ENCODE measurements at regions not wholly inside any gene's neighbourhood (a gene's known extent, or its start where the extent isn't known, plus 50 kb on each side); places are given as distances from the start of the nearest gene placed in this dataset.
"Not testable (repeated sequence)": the region's sequence is repeated elsewhere in the genome, so short reads cannot be mapped to it uniquely, and the experiment has no call there.

- no peak for DNase-seq (ENCODE audit: low spot score)
Measured at GRCh38 chr6:81624453-81624852, 128.0 kb downstream of the TENT5A start.

- DNase-seq (ENCODE audit: low spot score), result no peak
Measured at GRCh38 chr6:81623106-81623759, 129.2 kb downstream of the TENT5A start.

GRCh38 chr6:81621816-81622395 is 130.6 kb downstream of the TENT5A start:
- DNase-seq (ENCODE audit: low spot score), result no peak

- DNase-seq (ENCODE audit: low spot score), result peak; percentile 8
Measured at GRCh38 chr6:81614292-81614691, 138.2 kb downstream of the TENT5A start.

GRCh38 chr6:81613606-81614005 is 138.9 kb downstream of the TENT5A start:
- peak; percentile 27 for DNase-seq (ENCODE audit: low spot score)

- DNase-seq (ENCODE audit: low spot score), result no peak
Measured at GRCh38 chr6:81612136-81612535, 140.3 kb downstream of the TENT5A start.

- no peak for DNase-seq (ENCODE audit: low spot score)
Measured at GRCh38 chr6:81609736-81610135, 142.7 kb downstream of the TENT5A start.

- DNase-seq (ENCODE audit: low spot score), result no peak
Measured at GRCh38 chr6:81608776-81609175, 143.7 kb downstream of the TENT5A start.

GRCh38 chr6:81606965-81607381 is 145.5 kb downstream of the TENT5A start:
- peak; percentile 35 for DNase-seq (ENCODE audit: low spot score)

GRCh38 chr6:81605526-81605925 is 147.0 kb downstream of the TENT5A start:
- DNase-seq (ENCODE audit: low spot score), result no peak

GRCh38 chr6:81601918-81602317 is 150.6 kb downstream of the TENT5A start:
- no peak for DNase-seq (ENCODE audit: low spot score)

GRCh38 chr6:81600488-81600887 is 152.0 kb downstream of the TENT5A start:
- DNase-seq (ENCODE audit: low spot score), result not testable (repeated sequence)

- no peak for DNase-seq (ENCODE audit: low spot score)
Measured at GRCh38 chr6:81594501-81594900, 158.0 kb downstream of the TENT5A start.

GRCh38 chr6:81590314-81590691 is 162.2 kb downstream of the TENT5A start:
- no peak for DNase-seq (ENCODE audit: low spot score)

- no peak for DNase-seq (ENCODE audit: low spot score)
Measured at GRCh38 chr6:81589465-81590313, 162.8 kb downstream of the TENT5A start.

- DNase-seq (ENCODE audit: low spot score), result not testable (repeated sequence)
Measured at GRCh38 chr6:81585686-81586085, 166.8 kb downstream of the TENT5A start.

- DNase-seq (ENCODE audit: low spot score), result not testable (repeated sequence)
Measured at GRCh38 chr6:81584156-81584555, 168.3 kb downstream of the TENT5A start.

- DNase-seq (ENCODE audit: low spot score), result peak; percentile 35
Measured at GRCh38 chr6:81575442-81575841, 177.0 kb downstream of the TENT5A start.

- no peak for DNase-seq (ENCODE audit: low spot score)
Measured at GRCh38 chr6:81572020-81572419, 180.5 kb downstream of the TENT5A start.

GRCh38 chr6:81570681-81571080 is 181.8 kb downstream of the TENT5A start:
- DNase-seq (ENCODE audit: low spot score), result no peak

GRCh38 chr6:81568973-81569372 is 183.5 kb downstream of the TENT5A start:
- DNase-seq (ENCODE audit: low spot score), result no peak

GRCh38 chr6:81565071-81565470 is 187.4 kb downstream of the TENT5A start:
- DNase-seq (ENCODE audit: low spot score), result peak; percentile 43

- DNase-seq (ENCODE audit: low spot score), result no peak
Measured at GRCh38 chr6:81564470-81565068, 187.9 kb downstream of the TENT5A start.

Measured in AG20443 (cell line).